LHCN-M2 (cell line): ENCODE measurements at regions not wholly inside any gene's neighbourhood (a gene's known extent, or its start where the extent isn't known, plus 50 kb on each side); places are given as distances from the start of the nearest gene placed in this dataset.

ENCODE experiments used
- DNase-seq: peaks from one replicate; pipeline ENCODE4 v3.0.0-alpha.2; 2012; ENCODE audit warnings: low read depth

- DNase-seq = no peak
These were observed 192.2 kb downstream of the ZFP36L2 start for GRCh38 chr2:43034242-43034619.

- no peak for DNase-seq
These were observed 192.8 kb downstream of the ZFP36L2 start for GRCh38 chr2:43033466-43034241.

DNA sequence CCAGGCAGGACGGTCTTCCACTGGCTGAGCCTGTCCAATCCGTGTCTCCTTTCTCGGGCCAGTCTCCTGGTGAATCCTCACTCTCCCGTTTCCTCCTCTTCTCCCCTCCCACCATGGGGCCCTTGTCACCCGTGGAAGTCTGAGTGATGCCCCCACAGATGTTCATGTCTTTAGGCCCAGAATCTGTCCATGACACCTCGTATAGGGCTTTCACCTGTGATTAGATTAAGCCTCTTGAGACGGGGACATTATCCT lies 193.5 kb downstream of the ZFP36L2 start:
- no peak for DNase-seq

DNA sequence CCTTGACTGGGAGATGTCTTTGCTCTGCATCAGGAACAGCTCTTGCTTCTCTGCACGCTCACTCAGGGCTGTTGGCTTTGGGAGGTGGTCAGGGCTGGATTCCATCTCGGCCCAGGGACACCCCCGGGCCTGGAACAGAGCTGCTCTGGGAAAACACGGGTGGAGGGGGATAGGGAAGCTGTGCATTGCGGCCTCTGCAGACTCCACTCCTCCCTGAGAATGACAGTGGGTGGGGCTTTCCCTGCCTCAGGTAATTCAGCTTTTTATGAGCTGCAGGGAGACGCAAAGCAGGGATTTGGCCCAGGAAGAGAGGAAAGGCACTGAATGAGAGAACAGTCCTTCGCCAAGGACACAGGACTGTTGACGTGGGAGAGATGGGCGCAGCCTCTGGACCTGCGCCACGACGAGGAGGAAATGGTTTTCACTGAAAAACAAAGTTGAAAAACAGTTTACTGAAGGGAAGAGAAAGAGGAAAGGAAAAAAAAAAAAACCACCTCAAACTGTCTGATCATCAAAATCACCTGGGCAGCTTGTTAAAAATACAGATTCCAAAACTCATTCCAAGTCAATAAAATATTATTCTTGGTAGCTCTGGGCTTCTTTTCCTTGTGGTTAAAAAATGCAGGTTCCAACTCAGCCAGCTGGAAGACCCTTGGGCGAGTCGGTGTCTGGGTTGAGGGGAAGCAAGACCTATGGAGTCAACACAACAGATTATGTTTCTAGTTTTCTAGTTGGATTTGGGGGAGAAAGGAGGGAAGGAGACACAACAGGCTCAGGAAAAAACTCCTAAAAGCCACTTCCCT lies 194.0 kb downstream of the ZFP36L2 start:
- no peak for DNase-seq

- DNase-seq = no peak
These were observed 194.8 kb downstream of the ZFP36L2 start for GRCh38 chr2:43031471-43032212.

GRCh38 chr2:43030551-43031307 lies 195.7 kb downstream of the ZFP36L2 start:
- DNase-seq = no peak

DNA sequence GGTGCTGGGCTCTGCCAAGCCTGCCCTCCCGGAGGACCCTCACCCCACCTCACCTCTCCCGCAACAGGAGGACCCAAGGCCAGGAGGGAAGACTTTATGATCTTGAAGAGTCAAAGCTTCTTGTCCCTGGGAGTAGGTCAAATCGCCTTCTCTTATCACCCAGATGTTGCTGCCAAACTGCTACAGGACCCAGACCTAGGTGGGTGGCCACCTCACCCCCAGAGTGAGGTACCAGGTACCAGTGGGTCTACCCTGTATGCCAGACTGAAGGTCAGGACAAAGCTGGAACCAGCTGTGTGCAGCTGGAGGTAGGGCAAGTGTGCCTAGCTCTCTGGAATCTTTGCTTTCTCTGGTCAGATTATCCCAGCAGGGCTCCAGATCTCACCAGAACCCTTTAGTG lies 197.2 kb downstream of the ZFP36L2 start:
- no peak for DNase-seq

GRCh38 chr2:43028188-43028587 lies 198.2 kb downstream of the ZFP36L2 start:
- no peak for DNase-seq

DNA sequence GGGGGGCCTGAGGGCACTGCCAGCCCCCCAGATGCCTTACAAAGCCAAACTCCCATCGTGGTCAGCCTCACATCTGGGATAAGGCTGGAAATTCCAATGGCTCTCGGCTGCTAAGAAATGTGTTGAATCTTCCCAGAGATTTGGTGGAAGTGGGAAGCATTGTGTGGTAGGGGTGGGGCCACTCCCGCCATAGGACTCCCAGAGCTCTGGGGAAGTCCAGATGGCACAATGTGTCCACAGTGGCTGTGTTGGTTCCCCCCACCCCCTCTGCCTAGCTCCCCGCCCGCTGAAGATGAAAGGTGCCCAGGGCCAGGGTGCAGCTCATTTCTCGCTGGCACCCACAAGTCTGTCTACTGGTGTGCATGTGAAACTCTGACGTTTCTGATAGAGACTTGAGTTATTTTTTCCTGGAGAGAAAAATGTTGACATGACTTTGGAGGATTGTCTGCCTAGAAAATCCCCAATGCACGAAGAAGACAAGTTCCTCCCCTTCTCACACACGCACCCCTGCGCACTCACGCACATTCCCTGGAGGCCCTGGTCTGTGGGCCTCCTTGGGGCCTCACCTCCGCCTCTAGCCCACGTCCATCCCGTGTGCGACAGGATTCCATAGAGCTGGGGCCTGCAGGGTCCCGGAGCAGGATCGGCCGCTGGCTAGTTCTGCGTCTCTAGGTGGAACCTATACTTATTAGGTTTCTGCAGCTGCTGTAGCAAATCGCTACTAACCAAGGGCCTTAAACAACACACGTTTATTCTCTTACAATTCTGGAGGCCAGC lies 199.1 kb downstream of the ZFP36L2 start:
- no peak for DNase-seq

DNA sequence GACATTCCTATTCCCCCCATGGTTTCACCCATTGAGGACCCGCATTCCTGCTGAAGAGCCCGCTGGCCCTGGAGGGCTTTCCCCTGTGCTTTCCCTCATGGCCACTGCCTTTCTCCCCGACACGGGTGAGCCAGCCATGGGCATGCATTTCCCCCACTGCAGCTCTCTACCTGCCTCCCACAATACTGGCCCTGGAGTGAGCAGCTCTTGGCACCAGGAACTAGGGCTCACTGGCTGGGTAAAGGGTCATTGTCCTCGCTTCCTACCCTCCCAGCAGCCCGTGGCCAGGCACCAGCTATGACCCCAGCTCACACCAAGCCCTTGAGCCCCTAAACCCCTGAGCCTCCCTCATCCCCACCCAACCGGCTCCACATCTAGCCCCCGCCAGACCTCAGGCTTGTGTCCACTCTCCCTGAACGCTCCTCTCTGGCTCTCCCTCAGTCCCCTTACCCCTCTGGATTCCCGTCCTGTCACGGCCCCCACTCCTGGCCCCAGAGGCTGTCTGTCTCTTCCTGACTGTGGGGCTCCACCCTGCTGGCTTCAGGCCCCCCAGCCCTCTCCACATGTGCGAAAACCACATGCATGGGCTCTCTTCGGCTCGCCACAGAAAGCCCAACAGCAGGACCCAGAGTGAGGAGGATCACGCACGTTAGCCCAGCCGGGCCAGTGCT lies 199.8 kb downstream of the ZFP36L2 start:
- no peak for DNase-seq

DNA sequence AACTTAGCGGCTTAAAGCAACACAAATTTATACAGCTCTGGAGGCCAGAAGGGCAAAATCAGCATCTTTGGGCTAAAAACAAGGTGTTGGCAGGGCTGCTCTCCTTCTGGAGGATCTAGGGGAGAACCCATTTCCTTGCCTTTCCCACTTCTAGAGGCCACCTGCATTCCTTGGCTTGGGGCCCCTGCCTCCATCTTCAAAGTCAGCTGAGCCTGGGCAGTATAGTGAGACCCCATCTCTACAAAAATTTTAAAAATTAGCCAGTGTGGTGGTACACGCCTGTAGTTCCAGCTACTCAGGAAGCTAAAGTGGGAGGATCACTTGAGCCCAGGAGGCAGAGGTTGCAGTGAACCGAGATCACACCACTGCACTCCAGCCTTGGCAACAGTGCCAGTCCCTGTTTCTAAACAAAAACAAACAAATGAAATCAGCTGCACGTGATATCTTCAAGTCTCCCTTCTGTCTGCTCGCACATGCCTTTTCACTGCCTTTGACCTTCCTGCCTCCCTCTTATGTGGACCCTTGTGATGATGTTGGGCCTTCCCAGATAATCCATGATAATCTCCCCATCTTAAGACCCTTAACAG lies 200.6 kb downstream of the ZFP36L2 start:
- no peak for DNase-seq

DNA sequence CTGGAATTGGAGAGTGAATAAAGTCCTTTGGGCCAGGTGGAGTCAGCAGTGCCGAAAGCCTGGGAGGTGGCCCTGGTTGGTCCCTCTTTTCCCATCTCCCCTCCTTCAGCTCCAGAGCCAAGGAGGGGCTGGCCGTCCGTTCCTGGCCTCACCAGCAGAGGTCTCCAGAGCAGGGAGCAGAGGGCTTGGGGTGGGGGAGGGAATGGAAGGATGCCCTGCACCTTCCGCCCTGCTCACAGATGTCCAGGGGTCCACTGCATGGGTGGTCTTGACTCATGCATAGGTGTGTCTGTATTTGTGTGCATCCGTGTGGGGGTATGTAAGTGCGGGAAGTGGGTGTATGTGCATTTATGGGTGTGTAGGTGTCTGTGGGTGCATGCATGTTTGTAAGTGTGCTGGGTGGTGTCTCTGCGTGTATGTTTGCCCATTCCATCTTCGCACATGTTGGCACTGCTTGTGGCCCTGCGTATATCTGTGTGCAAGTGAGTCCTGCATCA lies 201.8 kb downstream of the ZFP36L2 start:
- no peak for DNase-seq

DNA sequence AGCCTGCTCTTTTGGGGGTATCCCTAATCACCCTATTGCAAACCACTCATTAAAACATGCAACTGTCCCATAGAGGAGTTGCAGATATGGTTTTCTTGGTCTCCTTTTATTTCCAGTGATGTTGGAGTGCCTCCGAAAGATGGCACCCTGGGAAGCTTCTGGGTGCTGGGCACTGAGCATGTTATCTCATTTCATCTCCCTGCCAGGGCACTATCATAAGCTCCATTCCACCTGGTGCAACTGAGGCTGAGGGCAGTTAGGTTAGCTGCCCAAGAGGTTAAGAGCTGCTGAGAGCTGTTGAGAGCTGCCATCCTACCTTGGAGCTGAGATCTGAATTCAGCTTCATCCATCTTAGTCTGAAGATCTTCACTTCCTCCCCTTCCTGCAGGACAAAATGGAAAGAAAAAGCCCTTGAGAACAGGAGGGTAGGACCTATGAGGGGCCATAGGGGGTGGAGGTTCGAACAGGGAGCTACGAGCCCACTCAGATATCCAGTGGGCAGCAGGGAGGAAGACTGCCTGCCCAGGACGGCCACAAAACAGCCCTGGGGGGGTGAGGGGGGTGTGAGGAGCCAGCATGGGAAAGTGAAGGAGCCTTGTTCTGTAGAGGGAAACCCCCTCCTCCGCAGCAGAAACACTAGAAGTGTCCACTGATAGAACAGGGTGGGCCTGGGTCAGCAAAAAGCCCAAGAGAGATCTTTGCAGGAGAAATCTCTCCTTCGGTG lies 202.5 kb downstream of the ZFP36L2 start:
- no peak for DNase-seq

- DNase-seq = no peak
These were observed 203.5 kb downstream of the ZFP36L2 start for GRCh38 chr2:43022896-43023295.

DNA sequence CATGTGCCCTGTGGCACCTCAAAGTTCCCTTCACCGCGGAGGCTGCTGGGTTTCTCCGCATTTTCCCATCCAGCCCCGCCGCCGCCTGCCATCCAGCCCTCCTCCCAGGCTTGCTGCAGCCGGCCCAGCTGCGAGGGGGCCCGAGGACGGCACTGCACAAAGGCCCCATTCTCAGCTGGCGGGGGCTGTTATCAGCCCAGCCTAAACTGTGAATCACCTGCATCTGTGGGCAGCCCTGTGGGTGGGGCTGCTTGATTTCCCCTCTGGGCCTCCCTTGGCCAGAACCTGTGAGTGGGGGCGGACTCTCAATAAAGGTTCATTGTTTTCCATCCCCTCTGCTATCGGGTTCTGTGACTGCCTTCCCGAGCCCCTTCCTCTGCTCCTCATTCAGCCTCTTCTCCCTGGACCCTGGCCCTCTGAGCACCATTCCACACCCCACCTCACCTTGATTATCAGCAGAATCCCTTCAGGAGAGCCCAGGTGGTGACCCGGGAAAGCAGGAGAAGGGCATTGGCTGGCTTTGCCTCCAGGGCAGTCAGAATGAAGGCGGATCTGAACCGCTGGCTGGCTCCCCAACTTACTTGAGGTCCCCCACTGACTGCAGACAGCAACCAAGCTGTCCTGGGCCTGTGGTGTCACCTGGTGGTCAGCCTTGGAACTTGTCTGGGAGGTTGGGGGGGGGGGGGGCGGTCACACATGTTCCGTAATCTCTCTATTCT lies 204.5 kb downstream of the ZFP36L2 start:
- no peak for DNase-seq

- no peak for DNase-seq
These were observed 205.3 kb downstream of the ZFP36L2 start for GRCh38 chr2:43020990-43021669.

DNA sequence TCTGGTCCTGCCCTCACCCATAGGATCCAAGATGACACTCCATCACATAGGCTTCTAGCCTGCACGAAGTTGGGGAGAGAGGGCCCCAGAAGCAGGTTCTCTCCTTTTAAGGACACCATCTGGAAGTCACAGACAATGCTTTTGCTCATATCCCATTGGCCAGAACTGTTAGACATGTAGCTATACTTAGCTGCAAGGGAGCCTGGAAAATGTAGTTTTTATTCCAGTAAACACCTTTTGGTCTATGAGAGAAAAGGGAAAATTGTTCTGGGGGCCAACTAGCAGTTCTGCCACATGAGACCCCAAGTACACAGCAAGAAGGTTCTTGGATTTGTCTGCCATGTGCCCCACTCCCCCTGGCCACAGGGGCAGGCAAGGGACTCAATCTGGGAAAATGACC lies 206.1 kb downstream of the ZFP36L2 start:
- DNase-seq = no peak
